ENCODE measurements at regions not wholly inside any gene's neighbourhood (a gene's known extent, or its start where the extent isn't known, plus 50 kb on each side); places are given as distances from the start of the nearest gene placed in this dataset.
A peak's percentile ranks its signal among the peaks of the same experiment; 100 is the strongest.

DNA sequence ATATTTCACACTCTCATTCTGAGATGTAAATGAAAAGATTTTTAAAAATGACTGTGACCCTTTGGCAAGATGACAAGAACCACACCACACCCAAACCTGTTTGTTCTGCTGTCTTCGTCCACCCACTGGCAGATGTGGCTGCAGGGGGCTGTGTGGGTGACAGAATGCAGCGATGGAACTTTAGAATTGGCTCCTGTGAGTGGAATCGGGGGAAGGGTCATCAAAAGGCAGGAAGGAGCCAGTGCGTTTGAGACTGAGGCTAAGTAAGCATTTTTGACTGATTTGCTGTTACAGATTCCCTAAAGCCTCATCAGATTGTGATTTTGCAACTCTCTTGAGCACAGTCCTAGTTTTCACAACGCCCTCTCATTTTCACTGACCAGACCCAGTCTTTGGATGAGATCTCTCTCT lies 111.2 kb upstream of the ADGRL2 start:
- TF ChIP-seq, protein P1, sequence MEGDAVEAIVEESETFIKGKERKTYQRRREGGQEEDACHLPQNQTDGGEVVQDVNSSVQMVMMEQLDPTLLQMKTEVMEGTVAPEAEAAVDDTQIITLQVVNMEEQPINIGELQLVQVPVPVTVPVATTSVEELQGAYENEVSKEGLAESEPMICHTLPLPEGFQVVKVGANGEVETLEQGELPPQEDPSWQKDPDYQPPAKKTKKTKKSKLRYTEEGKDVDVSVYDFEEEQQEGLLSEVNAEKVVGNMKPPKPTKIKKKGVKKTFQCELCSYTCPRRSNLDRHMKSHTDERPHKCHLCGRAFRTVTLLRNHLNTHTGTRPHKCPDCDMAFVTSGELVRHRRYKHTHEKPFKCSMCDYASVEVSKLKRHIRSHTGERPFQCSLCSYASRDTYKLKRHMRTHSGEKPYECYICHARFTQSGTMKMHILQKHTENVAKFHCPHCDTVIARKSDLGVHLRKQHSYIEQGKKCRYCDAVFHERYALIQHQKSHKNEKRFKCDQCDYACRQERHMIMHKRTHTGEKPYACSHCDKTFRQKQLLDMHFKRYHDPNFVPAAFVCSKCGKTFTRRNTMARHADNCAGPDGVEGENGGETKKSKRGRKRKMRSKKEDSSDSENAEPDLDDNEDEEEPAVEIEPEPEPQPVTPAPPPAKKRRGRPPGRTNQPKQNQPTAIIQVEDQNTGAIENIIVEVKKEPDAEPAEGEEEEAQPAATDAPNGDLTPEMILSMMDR (IDR thresholded peaks at IDR 0.05) = no peak
- ATAC-seq (peak in 7 of 8 donors; percentile 54 to 92 (median 80)), DNase-seq (peak in 1 of 2 donors; percentile 8)
- WGBS, 2 donors = 63 to 68% methylated on average over 5 of the region's 5 CpGs
- Histone ChIP-seq H3K4me1 (peaks cover 0 to 4% (median 0%) of the 10 kb centered on the region in 9 donors), H3K27ac (peak overlapping the region in 1 of 10 donors; percentile 29), H3K27me3 (no peaks in the 10 kb centered on the region), H3K36me3 (no peaks in the 10 kb centered on the region), H3K9me3 (peaks cover 0 to 33% (median 5%) of the 10 kb centered on the region in 11 donors), H3K4me3 (no peak overlapping the region)
- intact Hi-C loops (cut with DNase I) = no loop called here

DNA sequence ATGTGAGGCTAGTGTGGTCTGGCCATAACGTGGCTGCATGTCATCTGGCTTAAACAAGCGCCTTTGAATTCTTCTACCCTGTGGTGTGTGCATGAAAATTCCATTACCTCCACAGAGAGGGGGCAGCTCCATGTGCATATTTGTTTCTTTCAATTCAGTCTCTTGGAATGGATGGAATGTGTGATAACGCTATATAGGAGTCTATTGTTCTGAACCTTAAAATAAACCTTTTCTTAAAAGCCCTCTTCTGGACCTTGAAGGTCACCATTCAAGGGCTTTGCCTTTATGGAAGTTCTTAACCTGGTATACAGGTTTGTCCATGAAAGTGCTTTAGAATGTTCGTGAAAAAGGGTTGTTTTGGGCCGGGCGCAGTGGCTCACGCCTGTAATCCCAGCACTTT lies 118.2 kb upstream of the ADGRL2 start:
- Histone ChIP-seq H3K27me3 (no peaks in the 10 kb centered on the region), H3K4me3 (no peak overlapping the region), H3K4me1 (peaks cover 4 to 26% (median 17%) of the 10 kb centered on the region in 9 donors), H3K36me3 (no peaks in the 10 kb centered on the region), H3K27ac (no peak overlapping the region), H3K9me3 (peaks cover 0 to 28% (median 4%) of the 10 kb centered on the region in 11 donors)
- ATAC-seq = no peak
- no peak for DNase-seq
- intact Hi-C loops (cut with DNase I) = no loop called here
- 90% methylated on average over 7 of the region's 7 CpGs for WGBS, 2 donors
- TF ChIP-seq, protein P1 (IDR thresholded peaks at IDR 0.05) = no peak

DNA sequence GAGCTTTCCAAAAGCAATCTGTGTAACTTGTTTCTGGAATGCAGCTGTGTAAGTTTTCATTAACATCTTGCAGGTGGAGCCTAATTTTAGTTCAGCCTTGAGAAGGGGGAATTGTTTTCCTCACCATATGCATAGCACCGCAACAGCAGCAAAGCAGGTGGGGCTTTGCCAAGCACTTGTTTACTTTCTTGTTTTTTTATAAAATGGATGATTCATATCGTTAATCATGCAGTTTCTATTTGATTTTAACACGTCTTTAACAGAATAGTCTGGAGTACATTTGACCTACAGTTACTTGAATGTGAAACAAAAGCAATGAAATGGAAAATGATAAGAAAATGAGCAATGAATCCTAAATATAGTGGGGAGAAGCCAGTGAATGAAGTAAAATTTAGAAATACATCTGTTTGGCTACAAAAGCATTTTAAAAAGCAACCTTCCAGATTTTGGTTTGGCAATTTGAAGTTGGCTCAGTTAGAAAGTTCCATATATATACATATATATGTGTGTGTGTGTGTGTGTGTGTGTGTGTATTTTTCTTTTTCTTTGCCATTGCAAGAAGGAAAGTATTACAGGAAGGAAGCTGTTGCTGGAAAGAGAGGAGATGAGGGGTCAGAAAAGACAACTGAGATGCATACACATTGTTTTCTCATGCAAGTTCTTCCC lies 119.0 kb upstream of the ADGRL2 start:
- no peaks in the 10 kb centered on the region for H3K36me3 ChIP-seq
- TF ChIP-seq, protein P1 (IDR thresholded peaks at IDR 0.05) = no peak
- H3K9me3 ChIP-seq = peaks cover 0 to 21% (median 0%) of the 10 kb centered on the region in 11 donors
- no peaks in the 10 kb centered on the region for H3K27me3 ChIP-seq
- peak overlapping the region in 1 of 10 donors; percentile 19 for H3K27ac ChIP-seq
- ATAC-seq (peak in 1 of 8 donors; percentile 57), DNase-seq (no peak)
- WGBS, 2 donors = 13 to 28% methylated on average over 3 of the region's 3 CpGs
- peaks cover 4 to 26% (median 17%) of the 10 kb centered on the region in 9 donors for H3K4me1 ChIP-seq
- peak overlapping the region in 2 of 10 donors; percentile 6 to 18 for H3K4me3 ChIP-seq
- intact Hi-C loops (cut with DNase I) = no loop called here

DNA sequence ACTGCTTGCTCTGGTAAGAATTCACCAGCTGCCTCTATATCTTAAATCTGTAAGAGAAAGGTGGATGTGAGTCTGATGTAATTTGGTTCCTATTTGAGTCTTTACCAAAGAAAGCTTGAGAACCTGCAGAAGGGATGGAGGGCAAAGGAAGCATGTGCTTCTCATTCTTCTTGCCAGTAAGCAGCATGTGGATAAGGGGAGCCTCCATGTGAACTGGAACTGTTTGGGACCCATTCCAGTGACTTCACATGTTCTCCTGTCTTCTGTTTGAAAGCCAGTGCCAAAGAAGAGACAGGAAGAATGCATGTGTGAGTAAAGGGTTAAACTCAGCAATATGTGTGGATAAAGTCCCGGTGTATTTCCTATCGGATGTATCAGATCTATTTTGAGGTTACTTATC lies 119.6 kb upstream of the ADGRL2 start:
- Histone ChIP-seq H3K4me3 (peak overlapping the region in 2 of 10 donors; percentile 6 to 18), H3K27me3 (no peaks in the 10 kb centered on the region), H3K4me1 (peaks cover 4 to 26% (median 17%) of the 10 kb centered on the region in 9 donors), H3K27ac (peak overlapping the region in 2 of 10 donors; percentile 4 to 19), H3K9me3 (peaks cover 0 to 16% (median 0%) of the 10 kb centered on the region in 11 donors), H3K36me3 (no peaks in the 10 kb centered on the region)
- TF ChIP-seq, protein P1 (IDR thresholded peaks at IDR 0.05) = no peak
- WGBS, 2 donors = 2 to 9% methylated on average over 2 of the region's 2 CpGs
- DNase-seq (no peak), ATAC-seq (peak in 1 of 8 donors; percentile 46)
- intact Hi-C loops (cut with DNase I) = no loop called here
